SK-N-SH treated with all-trans-retinoic acid at 6 μM for 48 hours (cell line): ENCODE measurements at regions not wholly inside any gene's neighbourhood (a gene's known extent, or its start where the extent isn't known, plus 50 kb on each side); places are given as distances from the start of the nearest gene placed in this dataset.

Experiments used
- CREB5 ChIP-seq: fragments of 250-450 bp; sonication (Bioruptor Pico); IDR thresholded peaks from 2 replicates; pipeline ENCODE4 v1.5.1; 2020; ENCODE audit warnings: low read depth, mild to moderate bottlenecking, moderate library complexity
- CSDC2 ChIP-seq: fragments of 250-450 bp; sonication (Bioruptor Pico); IDR thresholded peaks from 2 replicates; pipeline ENCODE4 v1.5.0; 2020; ENCODE audit warnings: mild to moderate bottlenecking, moderate library complexity
- GLIS3 ChIP-seq: fragments of 250-450 bp; sonication (Bioruptor Pico); IDR thresholded peaks from 2 replicates; pipeline ENCODE4 v1.5.0; 2020; ENCODE audit warnings: mild to moderate bottlenecking, moderate library complexity
- OSR1 ChIP-seq: fragments of 250-450 bp; sonication (Bioruptor Pico); IDR thresholded peaks from 2 replicates; pipeline ENCODE4 v1.8.0; 2022; ENCODE audit warnings: moderate library complexity, mild to moderate bottlenecking, inconsistent platforms
- PATZ1 ChIP-seq: fragments of 250-450 bp; sonication (Bioruptor Pico); IDR thresholded peaks from 2 replicates; pipeline ENCODE4 v1.8.0; 2020; ENCODE audit warnings: mild to moderate bottlenecking, moderate library complexity, borderline replicate concordance
- RARB ChIP-seq: fragments of 250-450 bp; sonication (Bioruptor Pico); IDR thresholded peaks from 2 replicates; pipeline ENCODE4 v1.8.0; 2021; ENCODE audit warnings: mild to moderate bottlenecking, moderate library complexity
- SNAI2 ChIP-seq: fragments of 250-450 bp; sonication (Bioruptor Pico); IDR thresholded peaks from 2 replicates; pipeline ENCODE4 v1.5.0; 2020; ENCODE audit warnings: mild to moderate bottlenecking, moderate library complexity
- ZFP3 ChIP-seq: fragments of 250-450 bp; sonication (Bioruptor Pico); IDR thresholded peaks from 2 replicates; pipeline ENCODE4 v1.5.0; 2020; ENCODE audit warnings: mild to moderate bottlenecking, moderate library complexity
- ZNF565 ChIP-seq: fragments of 450-650 bp; formaldehyde crosslinking; conservative IDR thresholded peaks from 2 replicates; pipeline ENCODE4 v1.5.0; 2020; ENCODE audit warnings: low read depth, mild to moderate bottlenecking, moderate library complexity

- TF ChIP-seq CREB5 (no peak), GLIS3 (no peak), SNAI2 (no peak), PATZ1 (no peak), RARB (CRISPR knock-in tag) (no peak), OSR1 (CRISPR knock-in tag) (no peak), ZNF565 (CRISPR knock-in tag) (no peak), ZFP3 (CRISPR knock-in tag) (no peak), CSDC2 (CRISPR knock-in tag) (no peak)
Observed at GRCh38 chr10:4719036-4719435, 107.0 kb upstream of the AKR1E2 start.
